GM21390 (cell line): ENCODE measurements at regions not wholly inside any gene's neighbourhood (a gene's known extent, or its start where the extent isn't known, plus 50 kb on each side); places are given as distances from the start of the nearest gene placed in this dataset.

Experiments used
- ATAC-seq: cut with Tn5 transposase; IDR thresholded peaks from one replicate; pipeline ENCODE4 v1.9.1; 2021; ENCODE audit not compliant: unreplicated experiment

DNA sequence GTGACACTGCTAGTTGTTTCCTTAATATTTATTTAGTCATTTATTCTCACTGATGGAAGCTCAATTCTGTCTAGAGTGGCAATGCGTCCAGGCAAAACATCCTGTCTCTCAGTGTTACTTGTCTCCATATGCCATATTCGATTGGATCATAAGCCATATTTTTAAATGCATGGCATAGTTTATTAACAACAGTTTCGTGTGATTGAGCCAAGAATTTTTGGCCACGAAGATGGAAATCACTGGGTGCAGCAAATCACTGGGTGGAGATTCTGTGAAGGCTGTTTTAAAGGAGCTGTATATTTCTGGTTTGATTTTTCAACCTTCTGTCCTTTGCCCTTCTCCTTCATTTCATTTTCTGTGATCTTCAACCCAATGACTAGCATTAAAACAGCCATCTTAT, 205.2 kb downstream of the JRKL start:
- ATAC-seq = no peak

DNA sequence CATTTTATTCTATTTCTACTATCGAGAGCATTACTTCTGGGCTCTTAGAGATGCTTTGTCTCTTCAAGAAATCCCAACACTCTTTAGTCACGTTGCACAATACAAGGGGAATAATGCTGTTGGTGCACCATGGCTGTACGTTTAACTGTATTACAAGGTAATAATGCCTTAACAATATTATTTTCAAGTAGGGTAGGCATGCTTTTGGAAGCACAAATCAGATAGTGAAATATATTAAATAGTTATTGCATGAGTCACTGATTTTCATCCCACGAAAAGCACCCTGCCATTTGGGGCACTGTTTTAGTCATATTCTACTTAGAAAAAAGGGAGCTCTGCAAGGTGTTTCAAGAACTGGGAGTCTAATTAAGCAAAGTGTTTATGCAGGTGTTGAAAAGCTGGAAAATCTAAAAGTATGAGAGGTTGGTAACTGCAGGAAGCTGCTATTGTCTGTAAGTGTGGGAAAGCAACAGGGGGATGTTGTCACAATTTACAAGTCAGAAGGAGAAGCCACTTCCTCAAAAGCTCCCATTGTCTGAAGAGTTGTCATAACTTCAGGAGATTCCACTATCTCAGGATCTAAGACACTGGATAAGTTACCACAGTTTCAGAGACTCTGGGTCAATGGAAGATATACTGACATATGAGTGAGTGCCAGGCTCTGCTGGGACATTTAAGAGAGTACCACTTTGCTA, 218.2 kb downstream of the JRKL start:
- ATAC-seq = no peak

DNA sequence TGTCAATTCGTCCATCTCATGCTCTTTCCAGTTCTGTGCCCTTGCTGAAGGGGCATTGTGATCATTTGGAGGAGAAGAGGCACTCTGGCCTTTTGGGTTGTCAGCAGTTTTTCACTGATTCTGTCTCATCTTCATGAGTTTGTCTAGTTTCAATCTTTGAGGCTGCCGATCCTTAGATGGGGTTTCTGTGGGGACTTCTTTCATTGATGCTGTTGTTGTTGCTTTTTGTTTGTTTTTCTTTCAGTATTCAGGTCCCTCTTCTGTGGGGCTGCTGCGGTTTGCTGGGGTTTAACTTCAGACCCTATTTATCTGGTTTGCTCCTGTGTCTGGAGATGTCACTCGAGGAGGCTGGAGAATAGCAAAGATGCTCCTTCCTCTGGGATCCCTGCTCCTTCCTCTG, 224.3 kb downstream of the JRKL start:
- no peak for ATAC-seq

DNA sequence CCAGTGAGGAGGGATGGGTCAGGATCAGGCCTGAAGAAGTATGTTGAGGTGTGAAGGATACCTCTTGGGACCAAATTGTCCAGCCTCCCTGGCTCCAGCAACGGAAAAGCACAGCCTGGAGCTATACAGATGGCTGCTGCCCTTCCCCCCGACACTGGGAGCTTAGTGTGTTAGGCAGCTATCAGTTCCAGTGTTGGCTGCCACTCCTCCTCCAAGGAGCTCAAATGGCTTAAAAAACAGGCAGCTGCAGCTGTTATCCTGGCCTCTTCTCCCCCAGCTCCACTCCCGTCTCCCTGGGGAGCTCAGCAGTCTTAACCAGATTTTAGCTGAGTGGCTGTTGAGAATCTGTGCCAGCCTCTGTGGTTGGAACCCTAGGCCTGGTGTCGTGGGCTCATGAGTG, 225.0 kb downstream of the JRKL start:
- ATAC-seq = no peak

DNA sequence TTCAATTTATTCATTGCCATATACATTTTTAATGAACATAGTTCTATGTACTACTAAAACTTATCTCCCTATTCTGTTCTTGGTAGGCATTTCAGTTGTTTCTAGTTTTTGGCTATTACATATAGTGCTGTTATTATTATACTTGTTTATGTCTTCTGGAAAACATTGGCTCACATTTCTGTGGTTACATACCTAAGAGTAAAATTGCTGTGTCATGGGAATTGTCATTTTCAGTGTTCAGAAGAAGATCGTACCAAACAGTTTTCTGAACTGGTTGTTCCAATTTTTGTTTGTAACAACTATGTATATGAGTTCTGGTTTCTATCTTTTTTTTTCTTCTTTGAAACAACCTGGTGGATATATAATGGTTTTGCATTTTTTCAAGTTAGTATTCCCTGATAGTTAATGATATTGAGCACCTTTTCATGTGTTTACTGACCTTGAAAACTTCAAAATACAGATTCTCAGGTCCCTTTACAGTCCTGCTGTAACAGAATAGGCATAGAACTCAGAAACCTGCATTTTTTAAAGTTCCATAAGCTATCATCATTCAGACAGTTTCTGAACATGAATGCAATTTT, 230.7 kb downstream of the JRKL start:
- ATAC-seq = no peak

DNA sequence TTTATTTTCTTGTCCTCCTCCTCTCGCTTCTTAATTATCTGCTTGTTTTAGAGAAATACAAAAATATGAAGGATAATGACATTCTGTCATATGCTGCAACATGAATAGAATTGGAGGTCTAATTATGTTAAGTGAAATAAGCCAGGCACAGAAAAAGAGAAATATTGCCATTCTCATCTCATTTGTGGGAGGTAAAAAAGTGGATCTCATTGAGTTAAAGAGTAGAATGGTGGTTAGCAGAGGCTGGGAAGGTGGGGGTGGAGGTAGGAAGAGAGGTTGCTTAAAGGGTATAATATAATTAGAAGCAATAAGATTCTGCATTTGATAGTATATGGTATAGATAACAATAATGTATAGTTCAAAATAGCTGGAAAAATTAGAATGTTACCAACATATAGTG, 231.3 kb downstream of the JRKL start:
- no peak for ATAC-seq

DNA sequence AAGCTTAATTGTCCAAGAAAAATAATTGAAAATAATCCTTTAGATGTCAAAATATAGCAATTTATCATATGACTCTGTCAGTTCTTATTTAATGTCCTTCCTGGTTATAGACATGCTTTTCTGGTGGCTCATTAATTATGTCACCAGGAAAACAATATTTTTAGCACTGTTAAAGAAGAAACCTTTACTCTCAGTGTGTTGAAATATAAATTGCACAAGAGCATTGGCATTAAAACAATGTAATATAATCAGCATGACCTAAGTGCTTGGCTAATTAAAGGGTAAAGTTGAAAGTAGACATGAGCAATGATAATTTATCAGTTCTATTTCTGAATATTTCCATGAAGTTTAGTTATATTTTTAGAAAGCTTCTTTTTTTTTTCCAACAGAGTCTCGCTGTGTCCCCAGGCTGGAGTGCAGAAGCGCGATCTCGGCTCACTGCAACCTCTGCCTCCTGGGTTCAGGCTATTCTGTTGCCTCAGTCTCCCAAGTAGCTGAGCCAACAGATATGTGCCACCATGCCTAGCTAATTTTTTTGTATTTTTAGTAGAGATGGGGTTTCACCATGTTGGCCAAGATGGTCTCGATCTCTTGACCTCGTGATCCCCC, 232.3 kb downstream of the JRKL start:
- no peak for ATAC-seq

DNA sequence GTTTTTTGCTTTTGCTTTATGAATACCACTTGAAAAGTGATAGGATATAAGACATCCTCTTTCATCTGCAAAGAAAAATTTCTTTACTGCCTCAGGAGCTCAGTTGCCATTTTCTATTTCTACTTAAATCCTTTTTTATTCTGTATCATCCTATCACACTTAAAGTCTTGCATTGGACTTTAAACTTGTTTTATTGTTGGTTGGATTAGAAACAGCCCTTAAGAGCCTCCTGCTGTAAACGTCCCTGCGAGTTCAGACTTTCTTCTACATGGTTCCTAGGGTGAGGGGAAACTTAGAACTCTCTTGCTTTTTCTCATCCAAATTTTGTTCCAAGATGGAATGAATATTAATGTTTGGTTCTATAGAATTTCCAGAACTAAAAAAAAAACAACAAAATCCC, 234.3 kb downstream of the JRKL start:
- ATAC-seq = no peak

DNA sequence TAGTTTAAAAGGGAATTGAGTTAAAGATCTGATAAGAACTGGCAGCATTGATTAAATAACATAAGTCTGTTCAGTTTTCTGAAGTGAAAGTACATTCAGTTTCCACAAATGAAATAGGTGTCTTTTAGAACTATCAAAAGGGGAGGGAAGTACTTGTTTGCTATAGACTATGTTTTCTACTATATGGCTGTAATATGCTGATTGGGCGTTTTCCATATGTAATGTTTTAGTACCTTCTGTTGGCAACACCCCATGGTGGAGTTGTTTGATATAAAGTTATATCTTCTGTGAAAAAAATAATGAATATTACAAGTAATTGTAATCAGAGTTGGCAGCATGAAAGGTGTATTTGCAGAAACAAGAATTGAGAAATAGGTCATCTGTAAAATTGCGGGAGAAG, 237.6 kb downstream of the JRKL start:
- no peak for ATAC-seq

DNA sequence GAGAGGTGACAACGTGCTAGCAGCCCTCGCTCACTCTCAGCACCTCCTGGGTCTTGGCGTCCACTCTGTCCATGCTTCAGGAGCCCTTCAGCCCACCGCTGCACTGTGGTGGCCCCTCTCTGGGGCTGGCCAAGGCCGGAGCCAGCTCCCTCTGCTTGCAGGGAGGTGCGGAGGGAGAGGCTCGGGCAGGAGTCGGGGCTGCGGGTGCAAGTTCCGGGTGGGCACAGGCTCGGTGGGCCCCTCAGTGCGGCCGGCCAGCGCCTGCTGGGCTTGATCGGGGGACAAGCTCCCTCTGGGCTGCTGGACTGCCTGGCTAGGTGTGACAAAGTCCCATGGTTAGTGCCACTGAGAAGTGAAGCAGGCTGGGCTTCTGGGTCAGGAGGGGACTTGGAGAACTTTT, 245.8 kb downstream of the JRKL start:
- no peak for ATAC-seq

DNA sequence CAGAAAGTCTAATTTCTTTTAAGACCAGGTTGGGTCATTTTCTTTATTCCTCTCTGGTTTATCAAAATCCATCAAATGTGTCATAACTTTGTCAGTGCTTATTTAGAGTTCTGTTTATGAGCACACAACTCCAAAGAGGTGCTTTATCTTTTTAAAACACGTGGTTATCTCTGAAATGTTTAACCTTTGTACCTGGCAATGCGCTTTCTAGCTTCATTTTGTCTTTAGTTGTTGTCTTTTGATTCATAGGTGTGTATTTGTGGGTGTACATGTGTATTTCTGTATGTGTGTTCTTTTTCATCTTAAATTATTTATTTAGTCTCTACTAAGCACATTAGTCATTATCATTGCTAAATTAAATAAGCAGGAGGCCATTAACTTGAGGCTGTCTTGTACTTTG, 251.4 kb downstream of the JRKL start:
- ATAC-seq = no peak

DNA sequence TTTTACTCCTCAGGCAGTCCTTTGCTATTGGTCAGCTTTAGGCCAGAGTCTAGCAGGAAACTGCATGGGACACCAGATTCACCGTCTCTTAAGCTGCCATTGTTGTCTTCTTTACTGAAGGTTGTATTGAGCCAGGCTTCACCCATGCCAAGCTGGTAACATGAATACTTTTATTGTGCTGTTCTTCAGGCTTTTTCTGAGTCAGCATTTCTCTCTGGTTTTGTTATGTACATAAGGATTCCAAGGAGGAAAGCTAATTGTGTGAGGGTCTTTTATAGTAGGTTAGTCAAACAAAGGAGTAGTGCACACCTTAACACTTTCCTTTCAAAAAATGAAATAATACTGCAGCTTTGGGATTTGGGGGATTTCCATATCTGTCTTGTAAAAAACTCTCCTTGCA, 252.8 kb downstream of the JRKL start:
- ATAC-seq = no peak

DNA sequence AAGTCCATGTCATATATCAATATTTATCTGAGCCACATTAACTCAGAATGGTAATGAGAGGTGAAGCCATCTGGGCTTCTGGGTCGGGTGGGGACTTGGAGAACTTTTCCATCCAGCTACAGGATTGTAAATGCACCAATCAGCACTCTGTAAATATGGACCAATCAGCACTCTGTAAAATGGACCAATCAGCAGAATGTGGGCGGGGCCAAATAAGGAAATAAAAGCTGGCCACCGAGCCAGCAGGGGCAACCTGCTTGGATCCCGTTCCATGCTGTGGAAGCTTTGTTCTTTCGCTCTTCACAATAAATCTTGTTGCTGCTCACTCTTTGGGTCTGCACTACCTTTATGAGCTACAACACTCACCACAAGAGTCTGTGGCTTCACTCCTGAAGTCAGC, 253.4 kb downstream of the JRKL start:
- ATAC-seq = no peak

DNA sequence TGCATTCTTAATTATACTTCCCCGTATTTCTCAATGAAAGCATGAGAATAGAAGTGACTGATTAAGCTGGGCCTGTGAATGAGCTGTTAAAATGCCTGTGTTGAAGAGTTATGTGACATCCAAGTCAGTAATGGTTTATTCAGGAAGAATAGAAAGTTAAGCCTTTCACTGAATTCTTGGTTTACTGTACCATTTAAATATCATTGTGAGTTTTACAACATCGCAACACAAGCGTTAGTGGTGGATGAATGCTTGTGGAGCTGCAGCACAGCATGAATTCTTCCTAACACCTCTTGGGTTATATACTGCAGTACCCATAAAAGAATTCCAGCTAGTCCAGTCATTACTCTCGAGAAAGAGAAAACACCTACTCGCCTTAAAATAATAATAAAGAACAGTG, 257.8 kb downstream of the JRKL start:
- no peak for ATAC-seq

DNA sequence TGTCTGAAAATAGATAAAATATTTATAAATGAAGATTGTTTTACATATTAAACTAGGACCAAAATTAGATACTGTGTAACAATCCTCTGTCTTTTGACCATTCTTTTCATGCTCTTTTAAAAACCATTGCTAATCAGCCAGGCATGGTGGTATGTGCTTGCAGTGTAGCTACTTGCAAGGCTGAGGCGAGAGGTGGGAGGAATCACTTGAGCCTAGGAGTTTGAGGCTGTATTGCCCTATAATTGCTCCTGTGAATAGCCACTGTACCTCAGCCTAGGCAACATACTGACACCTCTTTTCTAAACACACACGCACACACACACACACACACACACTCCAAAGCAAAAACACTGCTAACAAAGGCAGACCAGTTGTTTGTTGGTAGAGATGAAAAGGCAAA, 259.2 kb downstream of the JRKL start:
- no peak for ATAC-seq

DNA sequence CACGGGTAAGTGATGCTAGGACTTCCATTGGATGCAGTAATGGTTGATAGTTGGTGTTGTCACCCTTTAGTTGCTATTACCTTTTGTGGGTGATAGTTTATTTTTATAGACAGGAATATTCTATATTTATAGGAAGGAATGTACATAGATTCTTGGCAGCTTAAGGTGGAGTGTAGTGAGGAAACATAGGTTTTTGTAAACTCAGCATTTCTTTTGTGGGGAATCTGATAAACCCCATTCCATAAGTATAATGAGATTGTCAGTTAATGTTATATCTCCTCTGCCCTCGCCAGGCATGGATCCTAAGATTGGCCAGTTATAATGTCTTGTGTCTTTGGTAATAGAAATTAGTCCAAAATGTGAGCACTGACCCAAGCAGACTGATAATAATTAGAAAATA, 262.7 kb downstream of the JRKL start:
- no peak for ATAC-seq

DNA sequence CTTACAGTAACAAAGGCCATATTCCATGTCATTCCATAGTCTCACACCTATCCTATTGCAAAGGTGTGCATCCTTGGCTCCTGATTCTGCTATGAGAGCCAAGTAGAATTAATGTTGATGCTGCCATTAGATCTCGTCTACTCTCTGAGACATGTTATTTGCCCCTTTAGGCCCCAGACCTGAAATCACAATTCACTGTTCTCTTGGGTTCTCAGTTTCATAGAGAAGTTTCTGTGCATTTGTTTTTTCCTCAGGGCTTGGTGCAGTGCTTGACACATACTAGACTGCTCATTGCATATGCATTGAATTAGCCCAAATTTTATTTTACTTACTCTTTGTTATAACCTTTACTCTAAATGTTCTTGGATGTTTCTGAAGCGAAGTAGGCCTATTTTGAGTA, 265.7 kb downstream of the JRKL start:
- ATAC-seq = no peak

DNA sequence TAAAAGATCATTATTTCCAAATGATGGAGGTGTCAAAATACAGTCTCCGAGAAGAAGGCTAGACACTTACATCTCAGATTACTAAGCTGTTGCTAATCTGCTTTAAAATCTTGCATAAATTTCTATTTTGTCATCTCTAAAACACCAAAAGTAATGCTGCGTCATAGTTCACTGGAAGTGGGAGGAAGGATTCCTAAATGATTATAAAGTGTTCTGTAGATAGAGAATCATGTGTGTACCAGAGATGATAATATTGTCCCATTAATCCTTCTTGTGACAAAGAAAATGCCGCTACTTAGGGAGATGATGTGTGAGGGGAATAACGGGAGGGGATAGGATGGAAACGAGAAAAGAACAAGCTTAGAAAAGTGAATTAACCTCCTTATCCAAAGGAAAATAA, 268.6 kb downstream of the JRKL start:
- no peak for ATAC-seq

DNA sequence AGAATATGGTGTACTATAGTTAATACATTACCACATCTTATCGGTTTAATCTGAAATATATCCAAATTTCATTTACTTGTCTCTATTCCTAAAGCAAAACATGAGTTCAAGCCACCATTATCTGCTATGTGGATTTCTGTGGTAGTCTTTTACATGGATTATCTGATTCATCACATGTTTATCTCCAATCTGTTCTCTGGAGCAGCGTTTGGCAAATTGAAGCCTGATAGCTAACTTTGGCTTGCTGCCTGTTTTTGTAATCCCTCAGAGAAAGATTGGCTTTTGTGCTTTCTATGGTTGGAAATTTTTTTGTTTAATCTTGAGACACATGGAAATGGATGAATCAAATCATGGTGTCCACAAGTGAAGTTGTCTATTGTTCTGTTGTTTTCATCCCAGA, 274.3 kb downstream of the JRKL start:
- no peak for ATAC-seq

DNA sequence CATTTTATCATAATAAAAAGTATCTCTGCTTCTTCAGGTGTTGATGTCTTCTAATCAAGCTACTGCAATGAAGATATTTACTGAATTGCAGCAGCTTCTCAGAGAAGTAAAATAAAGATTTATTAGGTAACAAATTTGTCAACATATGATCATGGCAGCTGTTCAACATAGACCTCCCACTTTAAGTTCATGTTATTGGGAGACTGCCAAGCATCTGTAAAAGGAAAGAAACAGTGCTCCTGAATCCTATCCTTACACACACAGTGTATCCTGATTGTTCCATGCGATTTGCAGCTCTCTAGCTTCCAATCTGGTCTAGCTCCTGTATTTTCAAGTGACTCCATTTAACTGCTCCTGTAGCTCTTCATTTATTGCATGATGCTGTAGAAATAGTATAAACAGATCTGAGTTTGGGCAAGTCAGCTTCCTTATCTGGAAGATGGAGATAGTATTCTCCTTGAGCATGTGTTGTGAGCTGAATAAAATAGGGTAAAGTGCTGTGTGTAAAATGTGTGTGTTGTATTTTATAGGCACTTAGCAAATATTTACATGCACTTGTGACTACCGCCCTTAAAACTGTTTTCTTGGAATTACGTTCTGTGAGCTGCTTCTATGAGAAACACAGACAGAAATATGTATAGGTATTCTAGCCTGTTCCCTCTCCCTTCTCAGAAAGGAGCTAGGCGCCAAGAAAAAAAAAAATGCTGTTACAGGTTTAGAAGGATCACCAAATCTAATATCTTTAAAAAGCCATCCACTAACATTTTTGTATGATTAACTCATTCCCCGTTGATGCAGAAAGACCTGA, 290.6 kb downstream of the JRKL start:
- ATAC-seq = no peak

DNA sequence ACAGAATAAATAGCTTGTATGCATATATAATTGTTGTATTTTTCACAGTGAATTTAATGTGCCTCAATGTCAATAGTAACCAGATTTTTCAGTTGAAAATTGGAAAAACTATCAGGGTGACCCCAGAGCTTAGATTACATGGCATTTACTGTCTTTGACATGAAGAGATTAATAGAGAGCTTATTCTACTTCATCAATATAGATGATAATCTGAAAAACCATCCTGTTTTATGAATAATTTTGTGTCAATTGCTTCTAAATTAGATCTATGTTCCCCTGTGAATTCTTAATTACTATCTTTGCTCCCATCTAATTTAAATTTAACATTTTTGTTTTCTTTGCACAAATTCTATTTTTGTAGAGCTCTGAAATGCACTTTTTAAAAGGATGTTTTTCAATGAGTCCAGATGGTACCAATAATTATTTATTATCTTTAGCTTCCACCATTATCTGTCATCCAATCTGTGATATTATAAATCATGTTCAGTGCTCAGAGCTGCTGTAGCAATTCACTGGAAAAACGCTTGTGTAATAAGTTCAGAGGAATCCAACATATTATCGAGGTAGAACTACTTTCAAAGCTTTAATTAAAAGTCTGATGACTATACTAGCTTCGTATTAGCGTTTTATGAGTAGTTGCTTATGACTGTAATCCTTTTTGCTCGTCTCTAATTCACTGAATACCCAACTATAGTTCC, 291.4 kb downstream of the JRKL start:
- no peak for ATAC-seq
